ENCODE measurements at regions not wholly inside any gene's neighbourhood (a gene's known extent, or its start where the extent isn't known, plus 50 kb on each side); places are given as distances from the start of the nearest gene placed in this dataset.
"Not testable (repeated sequence)": the region's sequence is repeated elsewhere in the genome, so short reads cannot be mapped to it uniquely, and the experiment has no call there.

DNA sequence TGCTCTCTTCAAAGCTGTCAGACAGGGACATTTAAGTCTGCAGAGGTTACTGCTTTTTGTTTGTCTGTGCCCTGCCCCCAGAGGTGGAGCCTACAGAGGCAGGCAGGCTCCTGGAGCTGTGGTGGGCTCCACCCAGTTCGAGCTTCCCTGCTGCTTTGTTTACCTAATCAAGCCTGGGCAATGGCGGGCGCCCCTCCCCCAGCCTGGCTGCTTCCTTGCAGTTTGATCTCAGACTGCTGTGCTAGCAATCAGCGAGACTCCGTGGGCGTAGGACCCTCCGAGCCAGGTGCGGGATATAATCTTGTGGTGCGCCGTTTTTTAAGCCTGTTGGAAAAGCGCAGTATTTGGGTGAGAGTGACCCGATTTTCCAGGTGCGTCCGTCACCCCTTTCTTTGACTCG, 148.3 kb upstream of the SEMA3D start:
- TF ChIP-seq, protein P1, sequence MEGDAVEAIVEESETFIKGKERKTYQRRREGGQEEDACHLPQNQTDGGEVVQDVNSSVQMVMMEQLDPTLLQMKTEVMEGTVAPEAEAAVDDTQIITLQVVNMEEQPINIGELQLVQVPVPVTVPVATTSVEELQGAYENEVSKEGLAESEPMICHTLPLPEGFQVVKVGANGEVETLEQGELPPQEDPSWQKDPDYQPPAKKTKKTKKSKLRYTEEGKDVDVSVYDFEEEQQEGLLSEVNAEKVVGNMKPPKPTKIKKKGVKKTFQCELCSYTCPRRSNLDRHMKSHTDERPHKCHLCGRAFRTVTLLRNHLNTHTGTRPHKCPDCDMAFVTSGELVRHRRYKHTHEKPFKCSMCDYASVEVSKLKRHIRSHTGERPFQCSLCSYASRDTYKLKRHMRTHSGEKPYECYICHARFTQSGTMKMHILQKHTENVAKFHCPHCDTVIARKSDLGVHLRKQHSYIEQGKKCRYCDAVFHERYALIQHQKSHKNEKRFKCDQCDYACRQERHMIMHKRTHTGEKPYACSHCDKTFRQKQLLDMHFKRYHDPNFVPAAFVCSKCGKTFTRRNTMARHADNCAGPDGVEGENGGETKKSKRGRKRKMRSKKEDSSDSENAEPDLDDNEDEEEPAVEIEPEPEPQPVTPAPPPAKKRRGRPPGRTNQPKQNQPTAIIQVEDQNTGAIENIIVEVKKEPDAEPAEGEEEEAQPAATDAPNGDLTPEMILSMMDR (IDR thresholded peaks at IDR 0.05), result not testable (repeated sequence)
- TF ChIP-seq POLR2A (IDR thresholded peaks at IDR 0.05), result not testable (repeated sequence)

All from esophagus squamous epithelium (tissue), 4 donors.